ENCODE measurements at regions not wholly inside any gene's neighbourhood (a gene's known extent, or its start where the extent isn't known, plus 50 kb on each side); places are given as distances from the start of the nearest gene placed in this dataset.

DNA sequence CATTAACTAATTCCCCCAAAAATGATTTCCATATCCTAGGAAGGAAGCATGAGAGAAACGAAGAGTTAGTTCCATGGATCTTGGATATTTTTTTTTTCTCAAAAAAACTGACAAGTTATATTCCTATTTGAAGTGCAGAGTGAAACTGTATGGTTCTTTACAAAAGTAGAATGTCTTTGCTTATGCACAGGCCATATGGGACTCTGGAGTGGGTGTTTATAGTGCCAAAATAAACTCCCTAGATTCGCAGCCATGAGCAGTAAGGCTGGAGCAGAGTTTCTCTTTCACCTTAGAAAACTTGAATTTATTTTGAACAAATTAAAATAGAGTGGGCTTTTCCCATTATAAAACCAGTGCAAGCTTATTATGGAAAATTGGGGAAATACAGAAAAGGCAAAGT is 239.7 kb downstream of the PDCD6IP start (continued):
- TF ChIP-seq, protein P1, sequence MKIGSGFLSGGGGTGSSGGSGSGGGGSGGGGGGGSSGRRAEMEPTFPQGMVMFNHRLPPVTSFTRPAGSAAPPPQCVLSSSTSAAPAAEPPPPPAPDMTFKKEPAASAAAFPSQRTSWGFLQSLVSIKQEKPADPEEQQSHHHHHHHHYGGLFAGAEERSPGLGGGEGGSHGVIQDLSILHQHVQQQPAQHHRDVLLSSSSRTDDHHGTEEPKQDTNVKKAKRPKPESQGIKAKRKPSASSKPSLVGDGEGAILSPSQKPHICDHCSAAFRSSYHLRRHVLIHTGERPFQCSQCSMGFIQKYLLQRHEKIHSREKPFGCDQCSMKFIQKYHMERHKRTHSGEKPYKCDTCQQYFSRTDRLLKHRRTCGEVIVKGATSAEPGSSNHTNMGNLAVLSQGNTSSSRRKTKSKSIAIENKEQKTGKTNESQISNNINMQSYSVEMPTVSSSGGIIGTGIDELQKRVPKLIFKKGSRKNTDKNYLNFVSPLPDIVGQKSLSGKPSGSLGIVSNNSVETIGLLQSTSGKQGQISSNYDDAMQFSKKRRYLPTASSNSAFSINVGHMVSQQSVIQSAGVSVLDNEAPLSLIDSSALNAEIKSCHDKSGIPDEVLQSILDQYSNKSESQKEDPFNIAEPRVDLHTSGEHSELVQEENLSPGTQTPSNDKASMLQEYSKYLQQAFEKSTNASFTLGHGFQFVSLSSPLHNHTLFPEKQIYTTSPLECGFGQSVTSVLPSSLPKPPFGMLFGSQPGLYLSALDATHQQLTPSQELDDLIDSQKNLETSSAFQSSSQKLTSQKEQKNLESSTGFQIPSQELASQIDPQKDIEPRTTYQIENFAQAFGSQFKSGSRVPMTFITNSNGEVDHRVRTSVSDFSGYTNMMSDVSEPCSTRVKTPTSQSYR (CRISPR knock-in tag; IDR thresholded peaks at IDR 0.05): no peak

DNA sequence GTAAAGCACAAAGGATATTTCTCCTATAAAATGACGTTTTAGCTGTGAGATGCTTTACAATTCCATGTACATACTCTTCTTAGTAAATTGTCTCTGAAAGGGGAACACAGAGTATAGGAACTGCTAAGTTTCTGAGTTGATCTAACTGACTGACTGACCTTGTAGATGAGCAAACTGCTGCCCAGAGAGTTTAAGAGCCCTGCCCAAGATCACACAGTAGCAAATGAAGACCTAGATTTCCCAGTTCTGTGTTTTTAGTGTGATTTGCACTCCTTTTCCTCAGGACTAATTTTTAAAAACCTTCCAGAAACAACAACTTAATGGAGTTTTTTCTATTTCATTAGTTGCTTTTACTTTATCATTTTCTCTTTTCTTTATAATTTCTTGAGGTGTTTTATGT is 247.7 kb downstream of the PDCD6IP start:
- H3K4me3 Mint-ChIP-seq: no peak overlapping the region
- H3K27ac Mint-ChIP-seq: no peak overlapping the region
- ATAC-seq: no peak
- TF ChIP-seq FOXJ3 (CRISPR knock-in tag; IDR thresholded peaks at IDR 0.05; ENCODE audit: borderline replicate concordance): no peak
- TF ChIP-seq, protein P2, sequence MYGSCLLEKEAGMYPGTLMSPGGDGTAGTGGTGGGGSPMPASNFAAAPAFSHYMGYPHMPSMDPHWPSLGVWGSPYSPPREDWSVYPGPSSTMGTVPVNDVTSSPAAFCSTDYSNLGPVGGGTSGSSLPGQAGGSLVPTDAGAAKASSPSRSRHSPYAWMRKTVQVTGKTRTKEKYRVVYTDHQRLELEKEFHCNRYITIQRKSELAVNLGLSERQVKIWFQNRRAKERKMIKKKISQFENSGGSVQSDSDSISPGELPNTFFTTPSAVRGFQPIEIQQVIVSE (CRISPR knock-in tag; IDR thresholded peaks at IDR 0.05; ENCODE audit: borderline replicate concordance): no peak
- TF ChIP-seq ZNF416 (CRISPR knock-in tag; IDR thresholded peaks at IDR 0.05): no peak
- no peak for TF ChIP-seq NR1H2 (CRISPR knock-in tag; IDR thresholded peaks at IDR 0.05)
- TF ChIP-seq CBFB (CRISPR knock-in tag; IDR thresholded peaks at IDR 0.05; ENCODE audit: low read depth): no peak
- TF ChIP-seq ZNF396 (CRISPR knock-in tag; IDR thresholded peaks at IDR 0.05; ENCODE audit: borderline replicate concordance): no peak
- peaks cover 9% of the 10 kb centered on the region for H3K4me1 Mint-ChIP-seq
- ChIA-PET CTCF (no interaction called here), POLR2A (no interaction called here)
- H3K36me3 Mint-ChIP-seq: no peaks in the 10 kb centered on the region
- H3K27me3 Mint-ChIP-seq (ENCODE audit: low read depth): no peaks in the 10 kb centered on the region
- H3K9me3 Mint-ChIP-seq: no peaks in the 10 kb centered on the region
- DNase-seq (ENCODE audit: low spot score): no peak

DNA sequence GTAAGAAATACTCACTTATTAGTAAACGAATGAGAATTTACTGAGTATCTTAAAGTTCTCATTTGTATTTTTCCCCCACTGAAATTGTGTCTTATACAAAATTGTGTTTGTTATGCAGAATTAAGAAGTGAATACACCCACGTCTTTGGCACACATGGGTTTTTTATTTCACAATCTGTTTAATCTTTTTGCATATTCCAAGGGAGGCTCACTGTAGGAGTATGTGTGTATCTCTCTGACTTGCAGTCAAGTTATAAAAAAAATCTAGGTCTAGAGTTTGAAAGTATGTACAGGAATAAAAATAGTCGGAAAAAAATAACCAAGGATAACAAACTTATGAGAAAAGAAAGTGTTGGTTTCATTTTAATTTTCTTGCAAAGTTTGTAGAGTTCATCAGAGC is 255.2 kb downstream of the PDCD6IP start:
- TF ChIP-seq TP53 (CRISPR knock-in tag; IDR thresholded peaks at IDR 0.05) (no peak), SMAD3 (CRISPR knock-in tag; IDR thresholded peaks at IDR 0.05; ENCODE audit: borderline replicate concordance) (no peak), IRF2 (CRISPR knock-in tag; IDR thresholded peaks at IDR 0.05; ENCODE audit: borderline replicate concordance, low read depth) (no peak), NFYB (CRISPR knock-in tag; conservative IDR thresholded peaks at IDR 0.05; ENCODE audit: low read depth) (no peak), KAT7 (CRISPR knock-in tag; IDR thresholded peaks at IDR 0.05; ENCODE audit: borderline replicate concordance) (no peak), GTF2I (CRISPR knock-in tag; conservative IDR thresholded peaks at IDR 0.05) (no peak), SP1 (CRISPR knock-in tag; conservative IDR thresholded peaks at IDR 0.05) (no peak)
- TF ChIP-seq, protein P3, sequence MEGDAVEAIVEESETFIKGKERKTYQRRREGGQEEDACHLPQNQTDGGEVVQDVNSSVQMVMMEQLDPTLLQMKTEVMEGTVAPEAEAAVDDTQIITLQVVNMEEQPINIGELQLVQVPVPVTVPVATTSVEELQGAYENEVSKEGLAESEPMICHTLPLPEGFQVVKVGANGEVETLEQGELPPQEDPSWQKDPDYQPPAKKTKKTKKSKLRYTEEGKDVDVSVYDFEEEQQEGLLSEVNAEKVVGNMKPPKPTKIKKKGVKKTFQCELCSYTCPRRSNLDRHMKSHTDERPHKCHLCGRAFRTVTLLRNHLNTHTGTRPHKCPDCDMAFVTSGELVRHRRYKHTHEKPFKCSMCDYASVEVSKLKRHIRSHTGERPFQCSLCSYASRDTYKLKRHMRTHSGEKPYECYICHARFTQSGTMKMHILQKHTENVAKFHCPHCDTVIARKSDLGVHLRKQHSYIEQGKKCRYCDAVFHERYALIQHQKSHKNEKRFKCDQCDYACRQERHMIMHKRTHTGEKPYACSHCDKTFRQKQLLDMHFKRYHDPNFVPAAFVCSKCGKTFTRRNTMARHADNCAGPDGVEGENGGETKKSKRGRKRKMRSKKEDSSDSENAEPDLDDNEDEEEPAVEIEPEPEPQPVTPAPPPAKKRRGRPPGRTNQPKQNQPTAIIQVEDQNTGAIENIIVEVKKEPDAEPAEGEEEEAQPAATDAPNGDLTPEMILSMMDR (IDR thresholded peaks at IDR 0.05): no peak
- TF ChIP-seq, protein P4, sequence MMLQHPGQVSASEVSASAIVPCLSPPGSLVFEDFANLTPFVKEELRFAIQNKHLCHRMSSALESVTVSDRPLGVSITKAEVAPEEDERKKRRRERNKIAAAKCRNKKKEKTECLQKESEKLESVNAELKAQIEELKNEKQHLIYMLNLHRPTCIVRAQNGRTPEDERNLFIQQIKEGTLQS (CRISPR knock-in tag; conservative IDR thresholded peaks at IDR 0.05): no peak
- TF ChIP-seq, protein P5, sequence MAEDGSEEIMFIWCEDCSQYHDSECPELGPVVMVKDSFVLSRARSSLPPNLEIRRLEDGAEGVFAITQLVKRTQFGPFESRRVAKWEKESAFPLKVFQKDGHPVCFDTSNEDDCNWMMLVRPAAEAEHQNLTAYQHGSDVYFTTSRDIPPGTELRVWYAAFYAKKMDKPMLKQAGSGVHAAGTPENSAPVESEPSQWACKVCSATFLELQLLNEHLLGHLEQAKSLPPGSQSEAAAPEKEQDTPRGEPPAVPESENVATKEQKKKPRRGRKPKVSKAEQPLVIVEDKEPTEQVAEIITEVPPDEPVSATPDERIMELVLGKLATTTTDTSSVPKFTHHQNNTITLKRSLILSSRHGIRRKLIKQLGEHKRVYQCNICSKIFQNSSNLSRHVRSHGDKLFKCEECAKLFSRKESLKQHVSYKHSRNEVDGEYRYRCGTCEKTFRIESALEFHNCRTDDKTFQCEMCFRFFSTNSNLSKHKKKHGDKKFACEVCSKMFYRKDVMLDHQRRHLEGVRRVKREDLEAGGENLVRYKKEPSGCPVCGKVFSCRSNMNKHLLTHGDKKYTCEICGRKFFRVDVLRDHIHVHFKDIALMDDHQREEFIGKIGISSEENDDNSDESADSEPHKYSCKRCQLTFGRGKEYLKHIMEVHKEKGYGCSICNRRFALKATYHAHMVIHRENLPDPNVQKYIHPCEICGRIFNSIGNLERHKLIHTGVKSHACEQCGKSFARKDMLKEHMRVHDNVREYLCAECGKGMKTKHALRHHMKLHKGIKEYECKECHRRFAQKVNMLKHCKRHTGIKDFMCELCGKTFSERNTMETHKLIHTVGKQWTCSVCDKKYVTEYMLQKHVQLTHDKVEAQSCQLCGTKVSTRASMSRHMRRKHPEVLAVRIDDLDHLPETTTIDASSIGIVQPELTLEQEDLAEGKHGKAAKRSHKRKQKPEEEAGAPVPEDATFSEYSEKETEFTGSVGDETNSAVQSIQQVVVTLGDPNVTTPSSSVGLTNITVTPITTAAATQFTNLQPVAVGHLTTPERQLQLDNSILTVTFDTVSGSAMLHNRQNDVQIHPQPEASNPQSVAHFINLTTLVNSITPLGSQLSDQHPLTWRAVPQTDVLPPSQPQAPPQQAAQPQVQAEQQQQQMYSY (CRISPR knock-in tag; IDR thresholded peaks at IDR 0.05): no peak
- TF ChIP-seq, protein P6, sequence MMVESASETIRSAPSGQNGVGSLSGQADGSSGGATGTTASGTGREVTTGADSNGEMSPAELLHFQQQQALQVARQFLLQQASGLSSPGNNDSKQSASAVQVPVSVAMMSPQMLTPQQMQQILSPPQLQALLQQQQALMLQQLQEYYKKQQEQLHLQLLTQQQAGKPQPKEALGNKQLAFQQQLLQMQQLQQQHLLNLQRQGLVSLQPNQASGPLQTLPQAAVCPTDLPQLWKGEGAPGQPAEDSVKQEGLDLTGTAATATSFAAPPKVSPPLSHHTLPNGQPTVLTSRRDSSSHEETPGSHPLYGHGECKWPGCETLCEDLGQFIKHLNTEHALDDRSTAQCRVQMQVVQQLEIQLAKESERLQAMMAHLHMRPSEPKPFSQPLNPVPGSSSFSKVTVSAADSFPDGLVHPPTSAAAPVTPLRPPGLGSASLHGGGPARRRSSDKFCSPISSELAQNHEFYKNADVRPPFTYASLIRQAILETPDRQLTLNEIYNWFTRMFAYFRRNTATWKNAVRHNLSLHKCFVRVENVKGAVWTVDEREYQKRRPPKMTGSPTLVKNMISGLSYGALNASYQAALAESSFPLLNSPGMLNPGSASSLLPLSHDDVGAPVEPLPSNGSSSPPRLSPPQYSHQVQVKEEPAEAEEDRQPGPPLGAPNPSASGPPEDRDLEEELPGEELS (CRISPR knock-in tag; IDR thresholded peaks at IDR 0.05): no peak
- Mint-ChIP-seq H3K27ac (no peak overlapping the region), H3K4me1 (peaks cover 6% of the 10 kb centered on the region), H3K36me3 (no peaks in the 10 kb centered on the region), H3K9me3 (no peaks in the 10 kb centered on the region), H3K4me3 (no peak overlapping the region), H3K27me3 (ENCODE audit: low read depth) (no peaks in the 10 kb centered on the region)
- ATAC-seq (no peak), DNase-seq (ENCODE audit: low spot score) (no peak)
- CTCF ChIA-PET: no interaction called here
- POLR2A ChIA-PET: interaction anchor here (1.0 kb wide), 1 partner anchor 37 kb away, joined by 12 read pairs; no protein-coding TSS in a partner anchor

Data from WTC11 (cell line).